ENCODE measurements at regions not wholly inside any gene's neighbourhood (a gene's known extent, or its start where the extent isn't known, plus 50 kb on each side); places are given as distances from the start of the nearest gene placed in this dataset.

- Mint-ChIP-seq H3K27ac (ENCODE audit: unreplicated experiment) (no peak overlapping the region), H3K36me3 (ENCODE audit: unreplicated experiment) (no peaks in the 10 kb centered on the region), H3K9me3 (ENCODE audit: unreplicated experiment) (no peaks in the 10 kb centered on the region), H3K4me3 (ENCODE audit: unreplicated experiment) (no peak overlapping the region), H3K4me1 (ENCODE audit: low read depth, unreplicated experiment) (no peaks in the 10 kb centered on the region), H3K27me3 (ENCODE audit: unreplicated experiment) (peaks cover 2% of the 10 kb centered on the region)
- DNase-seq: no peak
- TF ChIP-seq CTCF (IDR thresholded peaks at IDR 0.05; ENCODE audit: partially characterized antibody, unreplicated experiment): no peak
These were observed 280.4 kb upstream of the IRX2 start for GRCh38 chr5:3031733-3032378.

GRCh38 chr5:3030511-3031165 is 279.2 kb upstream of the IRX2 start:
- no peak for TF ChIP-seq CTCF (IDR thresholded peaks at IDR 0.05; ENCODE audit: partially characterized antibody, unreplicated experiment)
- Mint-ChIP-seq H3K4me3 (ENCODE audit: unreplicated experiment) (no peak overlapping the region), H3K27me3 (ENCODE audit: unreplicated experiment) (peaks cover 2% of the 10 kb centered on the region), H3K9me3 (ENCODE audit: unreplicated experiment) (no peaks in the 10 kb centered on the region), H3K27ac (ENCODE audit: unreplicated experiment) (no peak overlapping the region), H3K4me1 (ENCODE audit: low read depth, unreplicated experiment) (no peaks in the 10 kb centered on the region), H3K36me3 (ENCODE audit: unreplicated experiment) (no peaks in the 10 kb centered on the region)
- no peak for DNase-seq

- Mint-ChIP-seq H3K4me1 (ENCODE audit: low read depth, unreplicated experiment) (no peaks in the 10 kb centered on the region), H3K36me3 (ENCODE audit: unreplicated experiment) (no peaks in the 10 kb centered on the region), H3K27me3 (ENCODE audit: unreplicated experiment) (peaks cover 2% of the 10 kb centered on the region), H3K4me3 (ENCODE audit: unreplicated experiment) (no peak overlapping the region), H3K27ac (ENCODE audit: unreplicated experiment) (no peak overlapping the region), H3K9me3 (ENCODE audit: unreplicated experiment) (no peaks in the 10 kb centered on the region)
- no peak for TF ChIP-seq CTCF (IDR thresholded peaks at IDR 0.05; ENCODE audit: partially characterized antibody, unreplicated experiment)
- no peak for DNase-seq
These were observed 277.9 kb upstream of the IRX2 start for GRCh38 chr5:3029396-3029795.

- no peaks in the 10 kb centered on the region for H3K36me3 Mint-ChIP-seq (ENCODE audit: unreplicated experiment)
- no peak overlapping the region for H3K27ac Mint-ChIP-seq (ENCODE audit: unreplicated experiment)
- DNase-seq: no peak
- no peaks in the 10 kb centered on the region for H3K4me1 Mint-ChIP-seq (ENCODE audit: low read depth, unreplicated experiment)
- H3K27me3 Mint-ChIP-seq (ENCODE audit: unreplicated experiment): peaks cover 2% of the 10 kb centered on the region
- H3K9me3 Mint-ChIP-seq (ENCODE audit: unreplicated experiment): no peaks in the 10 kb centered on the region
- TF ChIP-seq CTCF (IDR thresholded peaks at IDR 0.05; ENCODE audit: partially characterized antibody, unreplicated experiment): no peak
- no peak overlapping the region for H3K4me3 Mint-ChIP-seq (ENCODE audit: unreplicated experiment)
These were observed 276.6 kb upstream of the IRX2 start for GRCh38 chr5:3027866-3028635.

All from glutamatergic neuron (in vitro differentiated cells).